Muscle of back (tissue), 3 donors: ENCODE measurements at regions not wholly inside any gene's neighbourhood (a gene's known extent, or its start where the extent isn't known, plus 50 kb on each side); places are given as distances from the start of the nearest gene placed in this dataset.
A peak's percentile ranks its signal among the peaks of the same experiment; 100 is the strongest.

Experiments
- DNase-seq, 3 donors: peaks; one replicate each; pipeline versions ENCODE4 v3.0.0 to v3.0.0-alpha.2; 2013

GRCh38 chr4:182175788-182176519 is 67.2 kb upstream of the TENM3 start:
- DNase-seq, result no peak

GRCh38 chr4:182177166-182177565 is 66.0 kb upstream of the TENM3 start:
- no peak for DNase-seq

GRCh38 chr4:182179105-182179504 is 64.1 kb upstream of the TENM3 start:
- no peak for DNase-seq

- no peak for DNase-seq
Measured at GRCh38 chr4:182179751-182180150, 63.5 kb upstream of the TENM3 start.

- peak in 2 of 3 donors; percentile 32 to 60 for DNase-seq
Measured at GRCh38 chr4:182185491-182185890, 57.7 kb upstream of the TENM3 start.

- no peak for DNase-seq
Measured at GRCh38 chr4:182187674-182188073, 55.5 kb upstream of the TENM3 start.

GRCh38 chr4:182188622-182189021 is 54.6 kb upstream of the TENM3 start:
- no peak for DNase-seq

- DNase-seq, result peak in 1 of 3 donors; percentile 88
Measured at GRCh38 chr4:182189103-182189878, 53.9 kb upstream of the TENM3 start.

- DNase-seq, result no peak
Measured at GRCh38 chr4:182190306-182190705, 52.9 kb upstream of the TENM3 start.

- peak in 1 of 3 donors; percentile 63 for DNase-seq
Measured at GRCh38 chr4:182192511-182193181, 50.6 kb upstream of the TENM3 start.

GRCh38 chr4:182193311-182193710 is 49.9 kb upstream of the TENM3 start:
- no peak for DNase-seq
